IPS-18a (cell line): ENCODE measurements at regions not wholly inside any gene's neighbourhood (a gene's known extent, or its start where the extent isn't known, plus 50 kb on each side); places are given as distances from the start of the nearest gene placed in this dataset.

ENCODE experiments used
- H3K27ac ChIP-seq: one replicate; pipeline ENCODE4 v1.5.1; 2013; ENCODE audit warnings: low read length
- H3K27me3 ChIP-seq: one replicate; pipeline ENCODE4 v1.6.1; 2013; ENCODE audit warnings: mild to moderate bottlenecking, low read length; ENCODE audit not compliant: control insufficient read depth, insufficient read depth
- H3K36me3 ChIP-seq: one replicate; pipeline ENCODE4 v1.6.1; 2013; ENCODE audit warnings: low read depth, low read length; ENCODE audit not compliant: control insufficient read depth
- H3K4me1 ChIP-seq: one replicate; pipeline ENCODE4 v1.6.1; 2013; ENCODE audit warnings: low read depth, low read length; ENCODE audit not compliant: control insufficient read depth
- H3K4me3 ChIP-seq: one replicate; pipeline ENCODE4 v1.5.1; 2013; ENCODE audit warnings: low read length
- H3K9ac ChIP-seq: one replicate; pipeline ENCODE4 v1.6.1; 2013; ENCODE audit warnings: mild to moderate bottlenecking, low read length, moderate library complexity
- H3K9me3 ChIP-seq: one replicate; pipeline ENCODE4 v1.6.1; 2013; ENCODE audit warnings: low read depth, low read length; ENCODE audit not compliant: control insufficient read depth

DNA sequence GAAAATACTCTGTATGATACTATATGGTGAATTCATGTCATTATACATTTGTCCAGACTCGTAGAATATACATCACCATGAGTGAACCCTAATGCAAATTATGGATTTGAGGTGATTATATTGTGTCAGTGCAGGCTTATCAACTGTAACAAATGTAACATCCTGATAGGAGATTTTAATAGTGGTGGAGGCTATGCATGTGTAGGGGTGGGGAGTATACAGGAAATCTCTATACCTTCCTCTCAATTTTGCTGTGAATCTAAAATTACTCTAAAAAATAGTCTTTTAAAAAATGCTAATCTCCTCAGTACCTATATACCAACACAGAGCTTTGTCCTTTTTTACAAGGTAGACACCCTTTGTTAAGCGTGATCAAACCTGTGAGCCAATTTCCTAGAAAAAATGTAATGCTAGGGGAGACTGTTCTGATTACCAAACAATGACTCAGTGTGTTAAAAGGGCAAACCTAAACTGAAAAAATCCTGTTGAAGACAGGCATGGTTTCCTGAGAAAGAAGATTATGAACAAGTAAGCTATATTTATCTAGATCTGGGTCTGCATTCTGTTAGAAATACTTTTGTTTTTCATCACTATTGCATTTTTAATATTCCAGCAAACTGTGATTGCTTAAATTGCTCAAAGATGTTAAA lies 170.9 kb downstream of the DUSP6 start:
- Histone ChIP-seq H3K27ac (no peak overlapping the region), H3K9me3 (no peaks in the 10 kb centered on the region), H3K4me3 (no peak overlapping the region), H3K36me3 (no peaks in the 10 kb centered on the region), H3K27me3 (no peaks in the 10 kb centered on the region), H3K9ac (no peak overlapping the region), H3K4me1 (peaks cover 5% of the 10 kb centered on the region)

- no peaks in the 10 kb centered on the region for H3K9me3 ChIP-seq
- no peak overlapping the region for H3K4me3 ChIP-seq
- no peak overlapping the region for H3K27ac ChIP-seq
- H3K9ac ChIP-seq = no peak overlapping the region
- no peaks in the 10 kb centered on the region for H3K36me3 ChIP-seq
- H3K4me1 ChIP-seq = peaks cover 5% of the 10 kb centered on the region
- H3K27me3 ChIP-seq = no peaks in the 10 kb centered on the region
These were observed 171.8 kb downstream of the DUSP6 start for GRCh38 chr12:89180496-89180895.

GRCh38 chr12:89179983-89180382 lies 172.3 kb downstream of the DUSP6 start:
- H3K9ac ChIP-seq = no peak overlapping the region
- H3K9me3 ChIP-seq = no peaks in the 10 kb centered on the region
- no peak overlapping the region for H3K27ac ChIP-seq
- no peak overlapping the region for H3K4me3 ChIP-seq
- H3K36me3 ChIP-seq = no peaks in the 10 kb centered on the region
- H3K4me1 ChIP-seq = peaks cover 5% of the 10 kb centered on the region
- H3K27me3 ChIP-seq = no peaks in the 10 kb centered on the region

DNA sequence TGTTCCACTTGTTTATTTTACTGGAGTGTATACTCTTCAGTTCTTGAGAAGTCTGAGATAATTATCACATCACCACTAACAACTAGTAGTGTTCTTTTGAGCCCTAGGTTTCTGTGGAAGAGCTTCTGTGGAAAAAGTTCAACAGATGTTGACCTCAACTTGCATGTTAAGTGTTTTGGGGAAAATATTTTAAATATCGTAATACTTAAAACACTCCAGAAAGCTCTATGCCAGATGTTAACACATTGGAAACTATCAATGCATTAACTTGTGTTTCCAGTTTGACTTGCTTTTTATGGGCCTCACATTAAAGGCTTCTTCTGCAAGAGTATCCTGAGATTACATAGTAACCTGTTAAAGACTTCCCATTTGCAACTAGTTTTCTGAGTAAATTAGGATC lies 173.1 kb downstream of the DUSP6 start:
- no peak overlapping the region for H3K27ac ChIP-seq
- H3K9me3 ChIP-seq = no peaks in the 10 kb centered on the region
- no peaks in the 10 kb centered on the region for H3K36me3 ChIP-seq
- peaks cover 5% of the 10 kb centered on the region for H3K4me1 ChIP-seq
- H3K9ac ChIP-seq = no peak overlapping the region
- no peaks in the 10 kb centered on the region for H3K27me3 ChIP-seq
- H3K4me3 ChIP-seq = no peak overlapping the region

DNA sequence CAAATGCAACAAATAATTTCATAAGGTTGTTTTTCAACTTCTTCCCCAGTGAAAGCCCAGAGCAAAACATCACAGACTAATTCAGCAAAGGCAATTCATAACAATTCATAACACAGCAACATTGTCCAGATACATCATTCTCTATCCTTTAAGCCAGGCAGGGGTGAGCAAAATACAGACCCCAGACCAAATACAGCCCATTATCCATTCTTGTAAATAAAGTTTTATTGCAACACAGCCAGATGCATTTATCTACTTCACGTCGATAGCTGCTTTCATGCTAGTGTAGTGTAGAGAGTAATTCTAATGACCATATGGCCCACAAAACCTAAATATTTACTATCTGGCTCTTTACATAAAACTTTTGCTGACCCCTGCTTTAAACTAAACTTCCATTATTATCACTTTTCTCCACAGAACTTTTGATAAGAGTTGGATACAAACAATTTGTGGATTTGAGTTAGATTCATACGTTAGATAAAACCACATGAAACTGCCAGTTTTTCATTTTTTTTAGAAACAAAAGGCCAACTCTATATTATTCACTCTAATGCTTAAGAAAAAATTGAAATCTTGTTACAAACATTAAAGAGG lies 174.4 kb downstream of the DUSP6 start:
- H3K27me3 ChIP-seq = no peaks in the 10 kb centered on the region
- H3K9me3 ChIP-seq = no peaks in the 10 kb centered on the region
- H3K4me3 ChIP-seq = no peak overlapping the region
- H3K9ac ChIP-seq = no peak overlapping the region
- H3K4me1 ChIP-seq = peaks cover 5% of the 10 kb centered on the region
- no peak overlapping the region for H3K27ac ChIP-seq
- H3K36me3 ChIP-seq = no peaks in the 10 kb centered on the region

GRCh38 chr12:89176676-89177075 lies 175.6 kb downstream of the DUSP6 start:
- Histone ChIP-seq H3K9ac (no peak overlapping the region), H3K36me3 (no peaks in the 10 kb centered on the region), H3K27ac (no peak overlapping the region), H3K9me3 (no peaks in the 10 kb centered on the region), H3K27me3 (no peaks in the 10 kb centered on the region), H3K4me3 (no peak overlapping the region), H3K4me1 (peaks cover 5% of the 10 kb centered on the region)

GRCh38 chr12:89173678-89174077 lies 178.6 kb downstream of the DUSP6 start:
- no peaks in the 10 kb centered on the region for H3K9me3 ChIP-seq
- H3K27ac ChIP-seq = no peak overlapping the region
- H3K4me1 ChIP-seq = no peaks in the 10 kb centered on the region
- H3K9ac ChIP-seq = no peak overlapping the region
- H3K4me3 ChIP-seq = no peak overlapping the region
- H3K27me3 ChIP-seq = no peaks in the 10 kb centered on the region
- H3K36me3 ChIP-seq = no peaks in the 10 kb centered on the region

- Histone ChIP-seq H3K27ac (no peak overlapping the region), H3K9ac (no peak overlapping the region), H3K4me1 (no peaks in the 10 kb centered on the region), H3K9me3 (no peaks in the 10 kb centered on the region), H3K27me3 (no peaks in the 10 kb centered on the region), H3K4me3 (no peak overlapping the region), H3K36me3 (no peaks in the 10 kb centered on the region)
These were observed 179.2 kb downstream of the DUSP6 start for GRCh38 chr12:89173096-89173495.

DNA sequence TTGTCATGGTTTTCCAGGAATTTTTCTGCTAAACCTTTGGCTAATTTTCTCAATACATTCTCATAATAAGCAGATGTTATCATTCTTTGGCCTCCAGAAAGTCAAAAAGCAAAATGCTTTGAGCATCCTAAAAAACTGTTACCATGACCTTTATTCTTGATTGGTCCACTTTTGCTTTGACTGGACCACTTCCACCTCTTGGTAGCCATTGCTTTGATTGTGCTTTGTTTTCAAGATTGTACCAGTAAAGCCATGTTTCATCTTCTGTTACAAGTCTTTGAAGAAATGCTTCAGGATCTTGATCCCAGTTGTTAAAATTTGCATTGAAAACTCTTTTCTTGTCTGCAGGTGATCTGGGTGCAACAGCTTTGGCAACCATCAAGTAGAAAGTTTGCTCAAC lies 180.1 kb downstream of the DUSP6 start:
- no peak overlapping the region for H3K4me3 ChIP-seq
- no peaks in the 10 kb centered on the region for H3K27me3 ChIP-seq
- H3K27ac ChIP-seq = no peak overlapping the region
- no peaks in the 10 kb centered on the region for H3K36me3 ChIP-seq
- no peaks in the 10 kb centered on the region for H3K4me1 ChIP-seq
- H3K9ac ChIP-seq = no peak overlapping the region
- H3K9me3 ChIP-seq = no peaks in the 10 kb centered on the region

- no peaks in the 10 kb centered on the region for H3K27me3 ChIP-seq
- H3K9me3 ChIP-seq = no peaks in the 10 kb centered on the region
- H3K27ac ChIP-seq = no peak overlapping the region
- H3K4me1 ChIP-seq = peaks cover 3% of the 10 kb centered on the region
- H3K9ac ChIP-seq = no peak overlapping the region
- no peak overlapping the region for H3K4me3 ChIP-seq
- H3K36me3 ChIP-seq = no peaks in the 10 kb centered on the region
These were observed 183.0 kb downstream of the DUSP6 start for GRCh38 chr12:89169321-89169720.

DNA sequence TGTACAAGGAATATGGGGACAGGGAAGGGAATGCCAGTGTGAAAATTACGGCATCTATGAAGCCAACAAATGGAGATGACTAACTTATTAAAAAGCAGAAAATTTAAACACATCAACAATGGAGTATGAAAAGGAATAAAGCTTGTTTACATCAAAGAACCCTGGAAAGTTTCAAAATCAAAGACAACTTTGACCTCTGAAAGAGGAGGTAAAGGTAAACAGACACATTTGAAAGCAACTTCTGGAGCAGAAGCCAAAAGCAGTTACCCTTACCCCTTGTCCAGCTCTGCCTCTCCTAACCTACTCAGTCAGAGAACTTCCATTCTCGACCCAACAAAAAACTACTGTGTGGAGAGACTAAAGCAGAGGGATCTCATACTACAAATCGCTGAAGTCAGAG lies 184.3 kb downstream of the DUSP6 start:
- Histone ChIP-seq H3K9ac (no peak overlapping the region), H3K36me3 (no peaks in the 10 kb centered on the region), H3K9me3 (no peaks in the 10 kb centered on the region), H3K27me3 (no peaks in the 10 kb centered on the region), H3K4me3 (no peak overlapping the region), H3K4me1 (peaks cover 3% of the 10 kb centered on the region), H3K27ac (no peak overlapping the region)

- H3K9me3 ChIP-seq = no peaks in the 10 kb centered on the region
- no peak overlapping the region for H3K27ac ChIP-seq
- peaks cover 3% of the 10 kb centered on the region for H3K4me1 ChIP-seq
- no peak overlapping the region for H3K4me3 ChIP-seq
- H3K27me3 ChIP-seq = no peaks in the 10 kb centered on the region
- no peak overlapping the region for H3K9ac ChIP-seq
- no peaks in the 10 kb centered on the region for H3K36me3 ChIP-seq
These were observed 185.8 kb downstream of the DUSP6 start for GRCh38 chr12:89166525-89166934.
